Activated B cell treated with CpG ODN at 0.5 μM for 24 hours (primary cell): ENCODE measurements at regions not wholly inside any gene's neighbourhood (a gene's known extent, or its start where the extent isn't known, plus 50 kb on each side); places are given as distances from the start of the nearest gene placed in this dataset.

Experiments used
- ATAC-seq: fragments of 200-7000 bp; cut with Tn5 transposase; one replicate; pipeline ENCODE4 v1.10.0; 2021; ENCODE audit warnings: low read depth, mild to moderate bottlenecking, moderate library complexity
- CTCF ChIA-PET: fragments of 350-600 bp; sonication (Branson Sonifier 250); formaldehyde crosslinking; loops from one replicate; lab custom pipeline; 2021; ENCODE audit warnings: antibody characterized with exemption; lab: Charles Lee
- POLR2A ChIA-PET: fragments of 350-600 bp; sonication (Branson Sonifier 250); formaldehyde crosslinking; loops from one replicate; lab custom pipeline; 2021; ENCODE audit warnings: antibody characterized with exemption; lab: Charles Lee
- DNase-seq: peaks from one replicate; pipeline ENCODE4 v3.0.0; 2022
- H3K27ac Mint-ChIP-seq: one replicate; pipeline ENCODE4 v1.8.0; 2020; ENCODE audit warnings: mixed read lengths
- H3K27me3 Mint-ChIP-seq: one replicate; pipeline ENCODE4 v1.8.0; 2021; ENCODE audit warnings: mixed read lengths
- H3K36me3 Mint-ChIP-seq: one replicate; pipeline ENCODE4 v1.8.0; 2021; ENCODE audit warnings: low read depth, mixed read lengths
- H3K4me1 Mint-ChIP-seq: one replicate; pipeline ENCODE4 v1.8.0; 2021; ENCODE audit warnings: mixed read lengths
- H3K4me3 Mint-ChIP-seq: one replicate; pipeline ENCODE4 v1.8.0; 2020; ENCODE audit warnings: mild to moderate bottlenecking, mixed read lengths
- H3K9me3 Mint-ChIP-seq: one replicate; pipeline ENCODE4 v1.8.0; 2020; ENCODE audit warnings: mixed read lengths
- intact Hi-C: fragments of 100-400 bp; cut with micrococcal nuclease; formaldehyde crosslinking; loops from one replicate; pipeline ENCODE4 v1.15.1; 2024
- TF ChIP-seq, protein P1 (sequence below): fragments of 200-600 bp; IDR thresholded peaks from one replicate; pipeline ENCODE4 v1.8.0; 2022; ENCODE audit warnings: antibody characterized with exemption, mild to moderate bottlenecking

DNA sequence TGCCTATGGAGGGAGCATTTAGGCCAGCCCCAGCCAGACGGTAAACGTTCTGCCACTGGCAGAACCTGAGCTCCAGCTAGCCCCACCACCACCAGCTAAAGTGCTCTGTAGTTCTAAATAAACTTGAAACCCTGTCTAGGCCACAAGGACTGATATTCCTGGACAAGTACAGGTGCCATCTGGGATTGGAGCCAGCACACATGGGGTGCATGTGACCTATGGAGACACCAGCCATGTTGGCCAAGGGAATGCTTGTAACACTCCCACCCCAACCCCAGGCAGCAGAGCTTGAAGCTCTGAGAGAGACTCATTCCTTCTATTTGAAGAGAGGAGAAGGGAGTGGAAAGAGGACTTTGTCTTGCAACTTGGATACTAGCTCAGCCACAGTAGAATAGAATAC lies 284.5 kb upstream of the DCBLD2 start:
- TF ChIP-seq, protein P1, sequence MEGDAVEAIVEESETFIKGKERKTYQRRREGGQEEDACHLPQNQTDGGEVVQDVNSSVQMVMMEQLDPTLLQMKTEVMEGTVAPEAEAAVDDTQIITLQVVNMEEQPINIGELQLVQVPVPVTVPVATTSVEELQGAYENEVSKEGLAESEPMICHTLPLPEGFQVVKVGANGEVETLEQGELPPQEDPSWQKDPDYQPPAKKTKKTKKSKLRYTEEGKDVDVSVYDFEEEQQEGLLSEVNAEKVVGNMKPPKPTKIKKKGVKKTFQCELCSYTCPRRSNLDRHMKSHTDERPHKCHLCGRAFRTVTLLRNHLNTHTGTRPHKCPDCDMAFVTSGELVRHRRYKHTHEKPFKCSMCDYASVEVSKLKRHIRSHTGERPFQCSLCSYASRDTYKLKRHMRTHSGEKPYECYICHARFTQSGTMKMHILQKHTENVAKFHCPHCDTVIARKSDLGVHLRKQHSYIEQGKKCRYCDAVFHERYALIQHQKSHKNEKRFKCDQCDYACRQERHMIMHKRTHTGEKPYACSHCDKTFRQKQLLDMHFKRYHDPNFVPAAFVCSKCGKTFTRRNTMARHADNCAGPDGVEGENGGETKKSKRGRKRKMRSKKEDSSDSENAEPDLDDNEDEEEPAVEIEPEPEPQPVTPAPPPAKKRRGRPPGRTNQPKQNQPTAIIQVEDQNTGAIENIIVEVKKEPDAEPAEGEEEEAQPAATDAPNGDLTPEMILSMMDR = no peak
- no peak for DNase-seq
- no peak overlapping the region for H3K27ac Mint-ChIP-seq
- no peaks in the 10 kb centered on the region for H3K36me3 Mint-ChIP-seq
- no peaks in the 10 kb centered on the region for H3K4me1 Mint-ChIP-seq
- ChIA-PET POLR2A (no interaction called here), CTCF (no interaction called here)
- no peak for ATAC-seq
- intact Hi-C loops = no loop called here
- no peaks in the 10 kb centered on the region for H3K9me3 Mint-ChIP-seq
- H3K4me3 Mint-ChIP-seq = no peak overlapping the region
- no peaks in the 10 kb centered on the region for H3K27me3 Mint-ChIP-seq

DNA sequence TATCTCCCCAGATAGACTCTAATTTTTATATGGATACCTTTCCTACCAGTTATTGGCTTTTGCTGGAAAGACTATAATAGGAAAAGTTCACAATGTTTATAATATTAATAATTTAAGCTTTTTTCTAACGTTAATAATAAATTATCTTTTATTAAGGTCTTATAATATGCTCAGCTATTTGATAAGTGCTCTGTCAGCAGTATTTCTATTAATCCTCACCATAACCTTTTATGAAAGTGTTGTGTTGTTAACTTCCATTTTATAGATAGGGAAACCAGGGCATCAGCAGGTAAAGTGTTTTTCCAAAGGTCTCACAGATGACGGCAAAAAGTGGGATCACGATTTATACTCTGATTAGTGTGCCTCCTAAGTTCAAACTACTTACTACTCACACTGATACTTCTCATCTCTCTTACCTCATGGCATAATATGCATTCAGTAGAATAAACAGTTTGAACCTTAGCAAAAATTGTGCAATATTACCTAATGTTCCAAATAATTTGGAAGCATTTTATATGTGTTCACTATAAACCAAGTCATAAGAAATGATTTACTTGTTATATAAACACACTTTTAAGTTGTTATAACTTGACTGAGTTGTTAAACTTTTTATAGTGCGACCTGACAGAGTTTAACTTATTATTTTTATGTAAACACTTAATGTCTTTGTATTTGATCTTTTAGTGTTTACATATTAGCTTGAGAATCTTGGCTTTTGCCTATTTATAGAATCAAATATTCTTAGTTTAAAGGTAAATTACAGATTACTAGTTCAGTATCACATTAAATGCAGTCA lies 274.9 kb upstream of the DCBLD2 start:
- TF ChIP-seq, protein P1 = no peak
- intact Hi-C loops = no loop called here
- Mint-ChIP-seq H3K4me3 (no peak overlapping the region), H3K4me1 (no peaks in the 10 kb centered on the region), H3K27ac (no peak overlapping the region), H3K27me3 (no peaks in the 10 kb centered on the region), H3K9me3 (peaks cover 3% of the 10 kb centered on the region), H3K36me3 (no peaks in the 10 kb centered on the region)
- ATAC-seq (no peak), DNase-seq (no peak)
- ChIA-PET CTCF (no interaction called here), POLR2A (no interaction called here)

DNA sequence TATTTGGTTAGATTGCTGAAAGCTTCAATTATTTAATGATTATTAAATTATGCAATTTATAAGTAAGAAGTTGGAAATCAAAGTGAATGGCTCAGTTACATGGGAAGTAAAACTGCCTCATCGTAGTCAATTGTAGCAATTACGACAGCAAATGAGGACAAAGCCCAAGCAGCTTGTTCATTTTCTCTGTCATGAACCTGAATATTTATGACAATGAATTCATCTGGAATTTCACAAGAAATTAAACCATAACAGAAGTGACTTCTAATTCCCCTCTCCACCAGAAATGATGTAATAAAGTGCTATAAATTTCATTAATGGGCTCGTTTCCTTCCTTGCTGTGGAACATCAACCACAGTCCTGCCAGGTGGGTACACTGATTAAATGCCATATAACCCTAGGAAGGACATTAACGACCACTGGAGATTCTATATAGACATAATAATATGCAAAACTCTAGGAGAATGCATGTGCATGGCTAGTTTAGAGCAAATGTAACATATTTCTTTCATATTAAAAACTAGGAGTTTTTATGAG lies 273.8 kb upstream of the DCBLD2 start:
- intact Hi-C loops = no loop called here
- no peak overlapping the region for H3K27ac Mint-ChIP-seq
- no peak overlapping the region for H3K4me3 Mint-ChIP-seq
- no peaks in the 10 kb centered on the region for H3K4me1 Mint-ChIP-seq
- DNase-seq (no peak), ATAC-seq (no peak)
- H3K9me3 Mint-ChIP-seq = peaks cover 3% of the 10 kb centered on the region
- H3K36me3 Mint-ChIP-seq = no peaks in the 10 kb centered on the region
- H3K27me3 Mint-ChIP-seq = no peaks in the 10 kb centered on the region
- ChIA-PET POLR2A (no interaction called here), CTCF (no interaction called here)
- TF ChIP-seq, protein P1 = no peak

DNA sequence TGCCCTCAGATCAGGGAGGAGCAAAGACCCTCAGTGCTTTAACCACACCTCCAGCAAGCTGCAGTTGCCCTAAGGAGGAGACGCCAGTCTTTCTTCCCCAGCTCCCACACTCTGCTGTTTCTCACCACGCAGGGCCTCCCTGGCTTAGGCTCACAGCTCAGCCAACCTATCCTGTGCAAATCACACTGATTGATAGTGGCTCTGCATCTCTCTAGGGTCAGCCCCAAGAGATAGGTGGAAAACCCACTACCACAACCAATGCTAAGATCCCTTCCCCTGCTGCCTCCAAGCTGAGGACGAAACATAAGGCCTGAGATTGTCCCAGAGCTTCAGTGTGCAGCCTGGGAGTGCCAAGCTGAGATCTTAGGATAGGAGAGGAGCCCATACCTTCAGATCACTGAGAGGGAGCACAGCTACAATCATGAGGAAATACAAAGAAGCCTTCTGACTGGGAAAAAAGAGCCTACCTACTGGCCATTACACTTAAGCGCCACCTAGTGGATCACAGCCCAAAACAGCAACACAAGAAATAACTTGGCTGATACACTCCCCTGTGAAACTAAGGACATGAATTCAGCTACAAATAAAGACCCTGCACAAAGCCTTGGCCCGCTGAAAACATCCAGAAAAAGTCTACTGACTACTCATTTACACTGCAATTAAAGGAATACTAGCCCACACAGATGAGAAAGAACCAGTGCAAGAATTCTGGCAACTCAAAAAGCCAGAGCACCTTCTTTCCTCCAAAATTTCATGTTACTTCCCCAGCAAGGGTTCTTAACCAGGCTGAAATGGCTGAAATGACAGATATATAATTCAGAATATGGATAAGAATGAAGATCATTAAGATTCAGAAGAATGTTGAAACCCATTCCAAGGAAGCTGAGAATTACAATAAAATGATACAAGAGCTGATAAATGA lies 271.5 kb upstream of the DCBLD2 start:
- Mint-ChIP-seq H3K9me3 (peaks cover under 1% of the 10 kb centered on the region), H3K27ac (no peak overlapping the region), H3K36me3 (no peaks in the 10 kb centered on the region), H3K27me3 (no peaks in the 10 kb centered on the region), H3K4me3 (no peak overlapping the region), H3K4me1 (no peaks in the 10 kb centered on the region)
- TF ChIP-seq, protein P1 = no peak
- DNase-seq (no peak), ATAC-seq (no peak)
- ChIA-PET CTCF (interaction anchor here (1.1 to 2.0 kb wide), 3 partner anchors 9 to 356 kb away, joined by 3 to 16 read pairs (median 4); no protein-coding TSS in a partner anchor), POLR2A (no interaction called here)
- intact Hi-C loops = loop anchor here (2.0 kb wide), 1 partner anchor 576 kb away; no protein-coding TSS in a partner anchor

DNA sequence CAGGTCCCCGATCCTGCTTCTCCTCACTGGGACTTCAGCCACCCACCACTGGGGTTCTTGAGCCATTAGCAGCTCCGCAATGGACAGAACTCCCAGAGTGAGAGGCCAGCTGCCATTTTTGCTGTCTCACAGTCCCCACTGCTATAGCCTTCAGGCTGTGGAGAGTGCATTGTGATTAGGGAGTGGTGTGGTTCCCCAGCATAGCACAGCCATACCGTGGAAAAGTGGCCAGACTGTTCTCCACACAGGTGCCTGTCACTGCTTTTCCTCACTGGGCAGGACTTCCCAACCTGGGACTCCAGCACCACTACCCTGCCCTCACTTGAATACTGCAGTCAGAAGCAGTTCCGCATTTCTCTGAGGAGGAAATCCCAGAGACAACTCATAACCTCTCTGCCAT lies 270.3 kb upstream of the DCBLD2 start:
- intact Hi-C loops = loop anchor here (2.0 kb wide), 1 partner anchor 575 kb away; no protein-coding TSS in a partner anchor
- ATAC-seq (no peak), DNase-seq (no peak)
- POLR2A ChIA-PET = no interaction called here
- H3K4me3 Mint-ChIP-seq = no peak overlapping the region
- no peaks in the 10 kb centered on the region for H3K36me3 Mint-ChIP-seq
- CTCF ChIA-PET = interaction anchor here (1.5 kb wide), 1 partner anchor 8 kb away, joined by 4 read pairs; no protein-coding TSS in a partner anchor
- no peaks in the 10 kb centered on the region for H3K9me3 Mint-ChIP-seq
- no peaks in the 10 kb centered on the region for H3K27me3 Mint-ChIP-seq
- no peak overlapping the region for H3K27ac Mint-ChIP-seq
- TF ChIP-seq, protein P1 = no peak
- no peaks in the 10 kb centered on the region for H3K4me1 Mint-ChIP-seq
